ENCODE measurements at regions not wholly inside any gene's neighbourhood (a gene's known extent, or its start where the extent isn't known, plus 50 kb on each side); places are given as distances from the start of the nearest gene placed in this dataset.

GRCh38 chr7:47007471-47007870 is 574.4 kb downstream of the TNS3 start:
- TF ChIP-seq POLR2A (IDR thresholded peaks at IDR 0.05; ENCODE audit: low read depth, low read length), result no peak
- no peak for TF ChIP-seq POLR2AphosphoS5 (IDR thresholded peaks at IDR 0.05; ENCODE audit: low read depth, low read length)
- TF ChIP-seq POU2F2 (IDR thresholded peaks at IDR 0.05; ENCODE audit: low read depth, low read length), result no peak
- TF ChIP-seq SPI1 (IDR thresholded peaks at IDR 0.05; ENCODE audit: low read depth, low read length), result no peak
- no peak for TF ChIP-seq TAF1 (IDR thresholded peaks at IDR 0.05; ENCODE audit: low read depth, low read length)
- TF ChIP-seq PAX5 (IDR thresholded peaks at IDR 0.05; ENCODE audit: insufficient read depth, low read length, severe bottlenecking), result no peak
- no peak for DNase-seq (ENCODE audit: insufficient read length, low spot score)
- FAIRE-seq, result no peak

GRCh38 chr7:47000561-47000960 is 581.4 kb downstream of the TNS3 start:
- no peak for TF ChIP-seq POU2F2 (IDR thresholded peaks at IDR 0.05; ENCODE audit: low read depth, low read length)
- no peak for TF ChIP-seq POLR2A (IDR thresholded peaks at IDR 0.05; ENCODE audit: low read depth, low read length)
- no peak for TF ChIP-seq TAF1 (IDR thresholded peaks at IDR 0.05; ENCODE audit: low read depth, low read length)
- TF ChIP-seq SPI1 (IDR thresholded peaks at IDR 0.05; ENCODE audit: low read depth, low read length), result no peak
- TF ChIP-seq PAX5 (IDR thresholded peaks at IDR 0.05; ENCODE audit: insufficient read depth, low read length, severe bottlenecking), result no peak
- TF ChIP-seq POLR2AphosphoS5 (IDR thresholded peaks at IDR 0.05; ENCODE audit: low read depth, low read length), result no peak
- DNase-seq (ENCODE audit: insufficient read length, low spot score) (no peak), FAIRE-seq (no peak)

- no peak for DNase-seq (ENCODE audit: insufficient read length, low spot score)
- no peak for FAIRE-seq
Observed at GRCh38 chr7:46999866-47000265, 582.0 kb downstream of the TNS3 start.

GRCh38 chr7:46996972-46997371 is 584.9 kb downstream of the TNS3 start:
- no peak for TF ChIP-seq TAF1 (IDR thresholded peaks at IDR 0.05; ENCODE audit: low read depth, low read length)
- no peak for TF ChIP-seq PAX5 (IDR thresholded peaks at IDR 0.05; ENCODE audit: insufficient read depth, low read length, severe bottlenecking)
- no peak for TF ChIP-seq POU2F2 (IDR thresholded peaks at IDR 0.05; ENCODE audit: low read depth, low read length)
- no peak for TF ChIP-seq SPI1 (IDR thresholded peaks at IDR 0.05; ENCODE audit: low read depth, low read length)
- TF ChIP-seq POLR2AphosphoS5 (IDR thresholded peaks at IDR 0.05; ENCODE audit: low read depth, low read length), result no peak
- no peak for TF ChIP-seq POLR2A (IDR thresholded peaks at IDR 0.05; ENCODE audit: low read depth, low read length)
- DNase-seq (ENCODE audit: insufficient read length, low spot score), result no peak
- no peak for FAIRE-seq

More at GRCh38 chr7:46999866-47000265, 582.0 kb downstream of the TNS3 start:
- TF ChIP-seq PAX5 (IDR thresholded peaks at IDR 0.05; ENCODE audit: insufficient read depth, low read length, severe bottlenecking), result no peak
- TF ChIP-seq POU2F2 (IDR thresholded peaks at IDR 0.05; ENCODE audit: low read depth, low read length), result no peak
- no peak for TF ChIP-seq POLR2A (IDR thresholded peaks at IDR 0.05; ENCODE audit: low read depth, low read length)
- TF ChIP-seq TAF1 (IDR thresholded peaks at IDR 0.05; ENCODE audit: low read depth, low read length), result no peak
- no peak for TF ChIP-seq POLR2AphosphoS5 (IDR thresholded peaks at IDR 0.05; ENCODE audit: low read depth, low read length)
- no peak for TF ChIP-seq SPI1 (IDR thresholded peaks at IDR 0.05; ENCODE audit: low read depth, low read length)

- no peak for TF ChIP-seq POLR2AphosphoS5 (IDR thresholded peaks at IDR 0.05; ENCODE audit: low read depth, low read length)
- TF ChIP-seq POLR2A (IDR thresholded peaks at IDR 0.05; ENCODE audit: low read depth, low read length), result no peak
- TF ChIP-seq SPI1 (IDR thresholded peaks at IDR 0.05; ENCODE audit: low read depth, low read length), result no peak
- TF ChIP-seq TAF1 (IDR thresholded peaks at IDR 0.05; ENCODE audit: low read depth, low read length), result no peak
- no peak for TF ChIP-seq PAX5 (IDR thresholded peaks at IDR 0.05; ENCODE audit: insufficient read depth, low read length, severe bottlenecking)
- no peak for TF ChIP-seq POU2F2 (IDR thresholded peaks at IDR 0.05; ENCODE audit: low read depth, low read length)
- DNase-seq (ENCODE audit: insufficient read length, low spot score), result no peak
- FAIRE-seq, result no peak
Observed at GRCh38 chr7:46993396-46993795, 588.5 kb downstream of the TNS3 start.

- TF ChIP-seq SPI1 (IDR thresholded peaks at IDR 0.05; ENCODE audit: low read depth, low read length) (no peak), POLR2AphosphoS5 (IDR thresholded peaks at IDR 0.05; ENCODE audit: low read depth, low read length) (no peak), TAF1 (IDR thresholded peaks at IDR 0.05; ENCODE audit: low read depth, low read length) (no peak), PAX5 (IDR thresholded peaks at IDR 0.05; ENCODE audit: insufficient read depth, low read length, severe bottlenecking) (no peak), POU2F2 (IDR thresholded peaks at IDR 0.05; ENCODE audit: low read depth, low read length) (no peak), POLR2A (IDR thresholded peaks at IDR 0.05; ENCODE audit: low read depth, low read length) (no peak)
- DNase-seq (ENCODE audit: insufficient read length, low spot score) (no peak), FAIRE-seq (no peak)
Observed at GRCh38 chr7:46990761-46991160, 591.1 kb downstream of the TNS3 start.

- DNase-seq (ENCODE audit: insufficient read length, low spot score) (no peak), FAIRE-seq (no peak)
- TF ChIP-seq TAF1 (IDR thresholded peaks at IDR 0.05; ENCODE audit: low read depth, low read length) (no peak), PAX5 (IDR thresholded peaks at IDR 0.05; ENCODE audit: insufficient read depth, low read length, severe bottlenecking) (no peak), POU2F2 (IDR thresholded peaks at IDR 0.05; ENCODE audit: low read depth, low read length) (no peak), POLR2A (IDR thresholded peaks at IDR 0.05; ENCODE audit: low read depth, low read length) (no peak), SPI1 (IDR thresholded peaks at IDR 0.05; ENCODE audit: low read depth, low read length) (no peak), POLR2AphosphoS5 (IDR thresholded peaks at IDR 0.05; ENCODE audit: low read depth, low read length) (no peak)
Observed at GRCh38 chr7:46989247-46989646, 592.7 kb downstream of the TNS3 start.

- no peak for DNase-seq (ENCODE audit: insufficient read length, low spot score)
- no peak for FAIRE-seq
- no peak for TF ChIP-seq PAX5 (IDR thresholded peaks at IDR 0.05; ENCODE audit: insufficient read depth, low read length, severe bottlenecking)
- TF ChIP-seq TAF1 (IDR thresholded peaks at IDR 0.05; ENCODE audit: low read depth, low read length), result no peak
- TF ChIP-seq POU2F2 (IDR thresholded peaks at IDR 0.05; ENCODE audit: low read depth, low read length), result no peak
- no peak for TF ChIP-seq POLR2AphosphoS5 (IDR thresholded peaks at IDR 0.05; ENCODE audit: low read depth, low read length)
- TF ChIP-seq SPI1 (IDR thresholded peaks at IDR 0.05; ENCODE audit: low read depth, low read length), result no peak
- no peak for TF ChIP-seq POLR2A (IDR thresholded peaks at IDR 0.05; ENCODE audit: low read depth, low read length)
Observed at GRCh38 chr7:46982928-46983327, 599.0 kb downstream of the TNS3 start.

GRCh38 chr7:46979439-46979838 is 602.5 kb downstream of the TNS3 start:
- DNase-seq (ENCODE audit: insufficient read length, low spot score) (no peak), FAIRE-seq (no peak)
- TF ChIP-seq POU2F2 (IDR thresholded peaks at IDR 0.05; ENCODE audit: low read depth, low read length) (no peak), POLR2AphosphoS5 (IDR thresholded peaks at IDR 0.05; ENCODE audit: low read depth, low read length) (no peak), SPI1 (IDR thresholded peaks at IDR 0.05; ENCODE audit: low read depth, low read length) (no peak), TAF1 (IDR thresholded peaks at IDR 0.05; ENCODE audit: low read depth, low read length) (no peak), POLR2A (IDR thresholded peaks at IDR 0.05; ENCODE audit: low read depth, low read length) (no peak)

GRCh38 chr7:46975493-46975892 is 606.4 kb downstream of the TNS3 start:
- FAIRE-seq (no peak), DNase-seq (ENCODE audit: insufficient read length, low spot score) (no peak)
- TF ChIP-seq POLR2AphosphoS5 (IDR thresholded peaks at IDR 0.05; ENCODE audit: low read depth, low read length) (no peak), POLR2A (IDR thresholded peaks at IDR 0.05; ENCODE audit: low read depth, low read length) (no peak), PAX5 (IDR thresholded peaks at IDR 0.05; ENCODE audit: insufficient read depth, low read length, severe bottlenecking) (no peak), POU2F2 (IDR thresholded peaks at IDR 0.05; ENCODE audit: low read depth, low read length) (no peak), SPI1 (IDR thresholded peaks at IDR 0.05; ENCODE audit: low read depth, low read length) (no peak), TAF1 (IDR thresholded peaks at IDR 0.05; ENCODE audit: low read depth, low read length) (no peak)
